ENCODE measurements at regions not wholly inside any gene's neighbourhood (a gene's known extent, or its start where the extent isn't known, plus 50 kb on each side); places are given as distances from the start of the nearest gene placed in this dataset.

DNA sequence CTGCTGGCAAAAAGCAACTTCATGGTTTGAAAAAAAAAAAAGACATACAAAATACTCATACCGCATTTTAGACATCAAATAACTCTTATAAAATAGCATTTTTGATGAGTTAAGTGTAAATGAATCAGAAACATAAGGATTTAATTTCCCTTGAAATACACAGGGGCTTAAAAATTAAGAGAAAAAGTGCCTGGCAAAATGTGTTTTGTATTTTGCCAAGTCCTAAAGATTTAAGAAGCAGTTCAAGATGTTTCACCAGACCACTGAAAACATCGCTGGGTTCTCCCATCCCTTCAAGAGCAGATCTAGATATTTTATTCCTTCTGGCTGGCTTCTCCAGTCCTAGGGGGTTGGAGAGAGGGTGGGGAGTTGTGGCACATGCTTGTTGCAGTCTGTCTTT is 396.4 kb downstream of the INHBA start:
- ChIA-PET CTCF (no interaction called here), POLR2A (no interaction called here)
- TF ChIP-seq, protein P1, sequence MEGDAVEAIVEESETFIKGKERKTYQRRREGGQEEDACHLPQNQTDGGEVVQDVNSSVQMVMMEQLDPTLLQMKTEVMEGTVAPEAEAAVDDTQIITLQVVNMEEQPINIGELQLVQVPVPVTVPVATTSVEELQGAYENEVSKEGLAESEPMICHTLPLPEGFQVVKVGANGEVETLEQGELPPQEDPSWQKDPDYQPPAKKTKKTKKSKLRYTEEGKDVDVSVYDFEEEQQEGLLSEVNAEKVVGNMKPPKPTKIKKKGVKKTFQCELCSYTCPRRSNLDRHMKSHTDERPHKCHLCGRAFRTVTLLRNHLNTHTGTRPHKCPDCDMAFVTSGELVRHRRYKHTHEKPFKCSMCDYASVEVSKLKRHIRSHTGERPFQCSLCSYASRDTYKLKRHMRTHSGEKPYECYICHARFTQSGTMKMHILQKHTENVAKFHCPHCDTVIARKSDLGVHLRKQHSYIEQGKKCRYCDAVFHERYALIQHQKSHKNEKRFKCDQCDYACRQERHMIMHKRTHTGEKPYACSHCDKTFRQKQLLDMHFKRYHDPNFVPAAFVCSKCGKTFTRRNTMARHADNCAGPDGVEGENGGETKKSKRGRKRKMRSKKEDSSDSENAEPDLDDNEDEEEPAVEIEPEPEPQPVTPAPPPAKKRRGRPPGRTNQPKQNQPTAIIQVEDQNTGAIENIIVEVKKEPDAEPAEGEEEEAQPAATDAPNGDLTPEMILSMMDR (IDR thresholded peaks at IDR 0.05; ENCODE audit: control extremely low read depth, extremely low read depth, low read depth, missing control alignments), result no peak
- no peak for DNase-seq (ENCODE audit: extremely low spot score)

DNA sequence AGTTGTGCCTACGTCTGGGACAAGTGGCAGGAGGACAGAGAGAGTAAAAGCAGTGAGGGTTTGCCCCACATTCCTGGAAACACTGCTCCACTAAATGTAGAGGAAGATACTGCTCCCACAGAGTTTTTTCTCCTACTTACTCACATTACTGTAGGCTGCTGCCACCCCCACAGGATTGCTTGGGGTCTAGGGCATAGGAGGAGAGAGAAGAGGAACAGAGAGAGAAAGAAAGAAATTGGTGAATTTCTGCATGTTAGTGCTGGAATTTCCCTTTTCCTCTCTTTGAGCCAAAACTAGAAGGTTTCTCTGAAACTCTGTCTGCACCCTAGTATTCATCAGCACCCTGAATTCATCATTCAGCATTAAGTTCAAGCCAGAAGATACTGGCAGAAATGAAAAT is 397.9 kb downstream of the INHBA start:
- TF ChIP-seq, protein P1 (IDR thresholded peaks at IDR 0.05; ENCODE audit: control extremely low read depth, extremely low read depth, low read depth, missing control alignments), result no peak
- ChIA-PET POLR2A (no interaction called here), CTCF (no interaction called here)
- DNase-seq (ENCODE audit: extremely low spot score), result no peak

DNA sequence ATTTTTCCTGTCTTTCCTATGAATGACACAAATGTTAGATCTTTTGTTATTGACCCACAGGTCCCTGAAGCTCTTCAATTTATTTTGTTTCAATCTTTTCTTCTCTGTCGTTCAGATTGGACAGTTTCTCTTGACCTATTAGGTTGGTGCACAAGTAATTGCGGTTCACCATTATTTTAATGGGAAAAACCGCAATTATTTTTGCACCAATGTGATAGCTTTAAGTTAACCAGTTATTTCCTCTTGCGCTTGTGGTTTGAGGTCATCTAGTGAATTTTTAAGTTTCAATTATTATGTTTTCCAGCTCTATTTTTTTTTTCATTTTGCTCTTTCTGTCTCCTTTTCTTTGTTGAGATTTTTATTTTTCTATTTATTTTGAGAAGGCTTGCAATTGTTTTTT is 399.2 kb downstream of the INHBA start:
- ChIA-PET POLR2A (no interaction called here), CTCF (no interaction called here)
- TF ChIP-seq, protein P1 (IDR thresholded peaks at IDR 0.05; ENCODE audit: control extremely low read depth, extremely low read depth, low read depth, missing control alignments), result no peak
- DNase-seq (ENCODE audit: extremely low spot score), result no peak

DNA sequence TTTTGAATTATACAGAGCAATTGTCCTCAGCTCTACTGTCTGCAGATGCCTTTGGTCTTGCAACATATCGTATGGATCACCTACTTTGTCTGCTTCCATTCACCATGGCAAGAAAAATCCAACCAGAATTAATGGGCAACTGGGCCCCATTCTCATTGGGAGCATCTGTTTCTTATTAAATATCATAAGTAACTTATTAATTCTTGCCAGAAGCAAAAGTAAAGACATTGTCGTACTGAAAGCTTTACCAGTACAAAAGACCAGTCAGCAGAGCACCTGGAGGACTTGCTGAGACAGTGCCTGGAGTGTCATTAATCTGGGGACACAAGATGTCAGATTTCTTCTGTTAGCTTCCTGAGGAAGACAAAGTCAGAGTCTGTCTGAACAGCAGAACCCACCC is 404.5 kb downstream of the INHBA start:
- no peak for DNase-seq (ENCODE audit: extremely low spot score)
- ChIA-PET POLR2A (no interaction called here), CTCF (no interaction called here)
- TF ChIP-seq, protein P1 (IDR thresholded peaks at IDR 0.05; ENCODE audit: control extremely low read depth, extremely low read depth, low read depth, missing control alignments), result no peak

DNA sequence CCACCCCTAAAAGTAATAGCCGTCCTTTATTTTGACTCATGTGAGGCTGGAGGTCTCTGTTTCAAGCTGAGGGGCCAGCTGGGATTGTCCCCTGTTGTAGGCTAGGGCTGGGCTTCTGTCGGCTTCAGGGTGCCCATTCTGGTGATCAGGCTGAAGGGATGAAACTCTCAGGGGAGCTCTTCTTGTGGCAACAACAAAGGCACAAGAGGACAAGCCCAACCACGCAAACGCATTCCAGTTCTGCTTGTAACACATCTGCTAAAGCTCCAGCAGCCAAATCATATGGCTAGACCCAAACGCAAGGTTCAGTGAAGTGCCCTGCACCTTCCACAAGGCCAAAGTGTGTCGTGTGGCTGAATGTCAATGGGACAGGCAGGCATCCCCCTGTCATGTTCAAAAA is 405.7 kb downstream of the INHBA start:
- TF ChIP-seq, protein P1 (IDR thresholded peaks at IDR 0.05; ENCODE audit: control extremely low read depth, extremely low read depth, low read depth, missing control alignments), result no peak

DNA sequence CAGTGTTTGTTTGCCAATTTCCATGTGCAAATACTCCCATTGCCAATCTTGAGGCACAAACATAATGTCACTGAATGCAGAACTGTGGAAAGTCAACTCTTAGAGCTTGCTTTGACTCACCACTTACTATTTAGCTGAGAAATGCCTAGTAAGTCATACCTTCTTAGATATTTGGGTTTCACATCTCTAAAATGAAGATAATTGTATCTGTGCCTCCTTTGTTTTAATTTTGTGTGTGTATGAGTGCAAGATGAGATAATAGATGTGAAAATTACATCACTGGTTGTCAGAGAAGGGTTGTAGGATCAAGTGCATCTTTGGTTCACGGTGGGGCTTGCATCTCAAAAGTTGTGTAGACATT is 407.5 kb downstream of the INHBA start:
- CTCF ChIA-PET, result no interaction called here
- TF ChIP-seq, protein P1 (IDR thresholded peaks at IDR 0.05; ENCODE audit: control extremely low read depth, extremely low read depth, low read depth, missing control alignments), result no peak

More for the DNA sequence above, 405.7 kb downstream of the INHBA start:
- ChIA-PET CTCF (interaction anchor here (1.6 kb wide), 1 partner anchor 190 kb away, joined by 3 read pairs; no protein-coding TSS in a partner anchor), POLR2A (no interaction called here)
- DNase-seq (ENCODE audit: extremely low spot score), result no peak

More for the DNA sequence above, 407.5 kb downstream of the INHBA start:
- POLR2A ChIA-PET, result interaction anchor here (0.5 kb wide), 1 partner anchor 20 kb away, joined by 3 read pairs; no protein-coding TSS in a partner anchor
- DNase-seq (ENCODE audit: extremely low spot score), result no peak

All from GM10248 (cell line).